NCI-H187 (cell line): ENCODE measurements at regions not wholly inside any gene's neighbourhood (a gene's known extent, or its start where the extent isn't known, plus 50 kb on each side); places are given as distances from the start of the nearest gene placed in this dataset.
"Not testable (repeated sequence)": the region's sequence is repeated elsewhere in the genome, so short reads cannot be mapped to it uniquely, and the experiment has no call there.

Experiments
- DNase-seq, 2 experiments: peaks; one replicate each; lab custom pipeline; 2025; lab: John Stamatoyannopoulos, UW

- DNase-seq = no peak
Measured at GRCh38 chr13:50485979-50486935, 357.2 kb downstream of the DLEU7 start.

DNA sequence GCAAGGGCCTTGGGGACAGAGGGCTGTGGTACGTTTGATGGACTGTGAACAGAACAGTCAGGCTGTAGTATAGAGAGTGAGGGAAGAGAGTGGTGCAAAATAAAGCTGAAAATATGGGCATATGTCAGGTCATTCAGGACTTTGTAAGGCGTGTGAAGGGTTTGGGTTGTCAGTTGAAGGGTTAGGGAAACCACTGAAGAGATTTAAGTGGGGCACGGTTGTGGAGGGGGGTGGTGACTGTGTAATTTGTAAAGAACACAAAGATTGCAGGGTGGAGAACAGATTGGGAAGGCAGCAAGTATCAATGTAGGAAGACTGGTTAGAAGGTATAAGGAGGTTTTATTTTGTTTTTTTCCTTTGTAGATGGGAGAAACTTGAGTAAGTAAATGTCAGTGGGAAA is 349.8 kb downstream of the DLEU7 start:
- DNase-seq = no peak

DNA sequence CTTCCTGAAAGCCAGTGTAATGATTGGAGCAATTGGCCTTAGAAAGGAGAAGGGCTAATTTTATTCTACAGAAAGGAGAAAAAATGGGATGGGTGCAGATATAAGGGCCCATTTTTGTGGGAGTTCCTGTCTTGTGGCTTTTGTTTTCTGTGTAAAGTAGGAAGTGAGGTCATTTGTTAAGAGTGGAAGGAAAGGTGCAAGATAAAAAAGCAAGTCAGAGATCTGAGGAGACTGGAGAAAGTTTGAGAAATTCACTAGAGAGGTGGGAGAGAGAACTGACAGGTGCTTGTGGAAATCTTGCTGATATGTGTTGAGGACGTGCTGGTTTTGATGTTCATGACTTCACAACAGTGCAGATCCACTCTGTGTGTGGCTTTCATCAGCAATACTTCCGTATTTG is 349.4 kb downstream of the DLEU7 start:
- no peak for DNase-seq

DNA sequence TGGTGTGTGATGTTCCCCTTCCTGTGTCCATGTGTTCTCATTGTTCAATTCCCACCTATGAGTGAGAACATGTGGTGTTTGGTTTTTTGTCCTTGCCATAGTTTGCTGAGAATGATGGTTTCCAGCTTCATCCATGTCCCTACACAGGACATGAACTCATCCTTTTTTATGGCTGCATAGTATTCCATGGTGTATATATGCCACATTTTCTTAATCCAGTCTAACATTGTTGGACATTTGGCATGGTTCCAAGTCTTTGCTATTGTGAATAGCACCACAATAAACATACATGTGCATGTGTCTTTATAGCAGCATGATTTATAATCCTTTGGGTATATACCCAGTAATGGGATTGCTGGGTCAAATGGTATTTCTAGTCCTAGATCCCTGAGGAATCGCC is 340.3 kb downstream of the DLEU7 start:
- not testable (repeated sequence) for DNase-seq

GRCh38 chr13:50509167-50509566 is 334.3 kb downstream of the DLEU7 start:
- DNase-seq = no peak

- DNase-seq = no peak
Measured at GRCh38 chr13:50509771-50510441, 333.6 kb downstream of the DLEU7 start.

DNA sequence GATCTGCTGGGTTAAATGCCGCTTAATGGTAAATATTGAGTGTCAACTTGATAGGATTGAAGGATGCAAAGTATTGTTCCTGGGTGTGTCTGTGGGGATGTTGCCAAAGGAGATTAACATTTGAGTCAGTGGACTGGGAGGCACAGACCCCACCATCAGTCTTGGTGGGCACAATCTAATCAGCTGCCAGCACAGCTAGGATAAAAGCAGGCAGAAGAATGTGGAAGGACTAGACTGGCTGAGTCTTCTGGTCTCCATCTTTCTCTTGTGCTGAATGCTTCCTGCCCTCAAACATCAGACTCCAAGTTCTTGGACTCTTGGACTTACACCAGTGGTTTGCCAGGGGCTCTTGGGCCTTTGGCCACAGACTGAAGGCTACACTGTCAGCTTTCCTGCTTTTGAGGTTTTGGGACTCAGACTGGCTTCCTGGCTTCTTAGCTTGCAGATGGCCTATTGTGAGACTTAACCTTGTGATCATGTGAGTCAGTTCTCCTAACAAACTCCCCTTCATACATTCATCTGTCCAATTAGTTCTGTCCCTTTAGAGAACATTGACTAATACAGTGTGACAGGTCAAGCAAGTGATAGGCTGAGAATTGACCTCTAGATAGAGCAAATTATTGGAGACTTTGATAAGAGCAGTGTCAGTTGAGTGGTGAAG is 332.5 kb downstream of the DLEU7 start:
- not testable (repeated sequence) for DNase-seq

DNA sequence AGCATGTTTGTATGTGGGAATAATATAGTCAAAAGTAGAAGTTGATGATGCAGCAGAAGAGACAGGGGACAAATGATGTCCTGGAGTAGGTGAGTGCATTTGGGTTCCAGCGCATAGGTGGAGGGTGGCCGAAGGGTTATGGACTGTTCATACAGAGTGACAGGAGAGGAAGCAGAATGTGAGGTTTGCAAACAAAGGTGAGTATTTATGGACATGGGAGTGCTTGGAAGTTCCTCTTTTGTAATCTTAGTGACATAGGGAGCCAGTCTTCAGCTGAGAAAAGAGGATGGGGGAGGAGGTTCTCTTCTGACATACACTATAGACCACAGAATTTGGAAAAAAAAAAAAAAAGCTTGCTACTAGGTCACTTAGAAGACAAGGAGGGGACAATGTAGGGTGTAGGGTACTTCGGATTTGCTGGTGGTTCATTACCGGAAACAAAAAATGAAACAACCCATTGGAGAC is 331.6 kb downstream of the DLEU7 start:
- DNase-seq = no peak

- no peak for DNase-seq
Measured at GRCh38 chr13:50512474-50513299, 330.8 kb downstream of the DLEU7 start.

- no peak for DNase-seq
Measured at GRCh38 chr13:50513300-50513877, 330.1 kb downstream of the DLEU7 start.

- DNase-seq = no peak
Measured at GRCh38 chr13:50514249-50514648, 329.2 kb downstream of the DLEU7 start.

DNA sequence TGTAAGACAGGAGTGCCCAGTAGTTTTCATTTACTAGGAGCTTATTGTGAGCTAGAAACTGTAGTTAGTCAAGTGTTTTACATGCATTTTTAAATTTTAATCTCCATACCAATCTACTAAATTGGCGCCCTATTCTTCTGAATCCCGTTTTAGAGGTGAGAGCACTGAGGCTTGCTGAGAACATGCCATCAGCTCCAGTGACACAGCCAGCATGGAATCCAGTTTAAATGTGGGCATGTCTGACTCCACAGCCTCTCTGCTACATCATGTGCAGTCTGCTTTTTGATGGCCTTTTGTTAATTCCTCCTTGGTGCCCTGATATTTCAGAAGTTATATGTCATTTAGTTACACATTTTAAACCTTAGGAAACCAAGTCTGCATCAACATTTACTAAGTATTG is 325.4 kb downstream of the DLEU7 start:
- no peak for DNase-seq

- no peak for DNase-seq
Measured at GRCh38 chr13:50518781-50519201, 324.7 kb downstream of the DLEU7 start.

DNA sequence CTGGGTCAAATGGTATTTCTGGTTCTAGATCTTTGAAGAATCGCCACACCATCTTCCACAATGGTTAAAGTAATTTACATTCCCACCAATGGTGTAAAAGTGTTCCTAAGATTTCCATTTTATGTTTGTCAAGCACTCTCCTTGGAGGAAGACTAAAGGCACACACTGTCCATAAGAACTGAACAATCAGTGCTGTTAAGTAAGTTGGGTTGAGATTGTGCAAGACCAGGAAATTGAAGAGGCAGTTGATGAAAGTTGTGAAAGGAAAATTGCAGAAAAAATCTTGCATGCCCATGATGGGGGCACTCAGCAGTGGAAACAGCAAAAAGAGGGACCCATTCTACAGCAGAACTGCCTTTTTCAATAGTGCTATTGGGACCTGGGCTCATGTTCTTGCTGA is 323.6 kb downstream of the DLEU7 start:
- DNase-seq = no peak

DNA sequence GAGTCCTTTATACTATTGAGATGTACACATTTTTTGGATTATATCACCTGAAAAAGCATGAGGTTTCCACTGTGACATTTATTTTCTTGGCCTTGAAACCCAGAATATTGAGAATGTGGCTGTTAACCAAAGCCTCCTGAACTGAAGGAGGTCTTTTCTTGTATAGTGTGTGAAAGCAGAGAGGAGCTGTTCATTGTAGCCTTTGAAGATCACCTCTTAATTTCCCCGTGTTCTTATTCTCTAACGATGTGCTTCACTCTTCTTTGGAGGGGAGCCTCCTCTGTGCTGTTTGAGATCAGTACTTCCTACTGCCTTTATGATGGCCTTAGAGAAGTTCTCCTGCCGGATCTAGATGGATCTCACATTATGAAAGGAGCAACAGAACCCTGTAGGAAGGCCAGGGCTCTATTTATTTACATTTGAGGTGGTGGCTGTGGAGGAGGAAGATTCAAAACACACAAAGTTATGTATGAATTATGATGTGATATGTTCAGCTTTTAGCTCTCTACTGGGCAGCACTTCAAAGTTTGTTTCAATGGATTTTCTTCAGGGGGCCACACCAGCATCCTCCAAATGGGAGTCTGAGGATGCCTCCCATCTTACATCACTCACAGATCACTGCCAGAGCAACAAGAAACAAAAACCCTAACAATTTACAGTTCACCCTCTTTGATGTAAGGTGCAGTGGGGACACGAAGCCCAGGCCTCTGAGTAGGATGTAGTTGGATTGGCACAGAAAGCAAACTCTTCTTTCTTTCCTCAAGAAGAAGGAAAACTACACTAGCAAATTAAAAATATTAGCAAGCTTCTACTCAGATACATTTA is 322.3 kb downstream of the DLEU7 start:
- DNase-seq = no peak

DNA sequence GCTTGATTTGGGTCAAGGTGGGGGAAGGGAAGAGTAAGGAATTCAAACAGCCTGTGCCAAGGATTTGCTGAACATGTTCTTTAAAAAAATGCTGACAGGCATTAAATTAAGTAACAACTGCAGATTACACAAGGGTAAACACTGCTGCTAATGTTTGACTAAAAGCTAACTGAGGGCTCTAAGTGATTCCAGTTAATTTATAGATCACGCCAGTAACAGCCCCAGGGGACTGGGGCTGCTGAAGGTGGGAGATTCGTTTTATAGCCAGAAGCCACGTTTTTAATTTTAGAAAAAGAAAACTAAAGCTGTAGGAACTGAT is 321.7 kb downstream of the DLEU7 start:
- no peak for DNase-seq

DNA sequence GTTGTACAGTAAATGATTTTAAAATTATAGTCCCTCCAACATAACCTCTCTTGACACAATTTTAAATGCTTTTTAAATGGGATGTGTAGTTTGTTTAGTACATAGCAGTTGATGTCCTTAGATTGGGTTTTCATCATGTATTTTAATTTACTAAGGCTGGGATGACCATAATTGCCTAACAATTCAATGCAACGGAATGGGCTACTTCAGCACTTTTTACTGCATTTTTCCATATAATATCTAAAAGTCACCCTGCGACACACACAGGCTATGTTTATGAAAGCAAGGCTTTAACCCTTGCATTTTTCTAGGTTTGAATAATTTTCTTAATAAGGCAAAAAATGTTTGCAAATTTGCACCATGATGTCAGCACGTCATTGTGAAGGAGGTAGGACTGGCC is 321.0 kb downstream of the DLEU7 start:
- DNase-seq = no peak

GRCh38 chr13:50523307-50523706 is 320.2 kb downstream of the DLEU7 start:
- no peak for DNase-seq

GRCh38 chr13:50524560-50524959 is 318.9 kb downstream of the DLEU7 start:
- no peak for DNase-seq

DNA sequence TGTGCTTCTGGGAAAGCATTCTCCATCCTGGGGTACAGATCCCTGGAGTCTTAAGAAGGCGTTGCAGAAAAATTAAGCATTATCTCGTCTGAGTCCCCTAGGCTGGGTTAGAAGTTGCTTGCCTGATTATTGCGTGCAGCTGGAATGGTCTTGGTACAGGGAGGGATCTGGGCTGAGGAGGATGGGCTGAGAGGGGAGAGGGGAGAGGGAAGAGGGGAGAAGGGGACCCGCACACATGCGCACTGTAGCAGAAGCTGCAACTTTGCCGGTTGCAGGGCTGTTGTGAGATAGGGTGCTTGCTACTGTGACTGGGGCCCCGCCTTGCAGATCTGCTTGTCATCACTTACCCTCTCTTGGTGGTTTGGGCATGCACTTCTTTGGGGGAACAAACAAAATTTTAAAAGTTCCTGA is 316.8 kb downstream of the DLEU7 start:
- no peak for DNase-seq

GRCh38 chr13:50527188-50527587 is 316.3 kb downstream of the DLEU7 start:
- no peak for DNase-seq
